ENCODE measurements at regions not wholly inside any gene's neighbourhood (a gene's known extent, or its start where the extent isn't known, plus 50 kb on each side); places are given as distances from the start of the nearest gene placed in this dataset.

GRCh38 chr9:129486756-129487657 is 133.9 kb downstream of the C9orf50 start:
- no peak for DNase-seq

GRCh38 chr9:129485145-129485774 is 135.6 kb downstream of the C9orf50 start:
- no peak for DNase-seq

GRCh38 chr9:129484352-129485000 is 136.4 kb downstream of the C9orf50 start:
- no peak for DNase-seq

GRCh38 chr9:129483415-129484351 is 137.2 kb downstream of the C9orf50 start:
- peak; percentile 95 for DNase-seq

- peak; percentile 98 for DNase-seq
Observed at GRCh38 chr9:129482521-129483414, 138.1 kb downstream of the C9orf50 start.

GRCh38 chr9:129481810-129482511 is 138.9 kb downstream of the C9orf50 start:
- DNase-seq = peak; percentile 74

GRCh38 chr9:129481424-129481809 is 139.5 kb downstream of the C9orf50 start:
- no peak for DNase-seq

- DNase-seq = no peak
Observed at GRCh38 chr9:129480745-129481144, 140.2 kb downstream of the C9orf50 start.

GRCh38 chr9:129480227-129480626 is 140.7 kb downstream of the C9orf50 start:
- DNase-seq = peak; percentile 46

GRCh38 chr9:129479631-129480011 is 141.3 kb downstream of the C9orf50 start:
- no peak for DNase-seq

GRCh38 chr9:129478961-129479630 is 141.8 kb downstream of the C9orf50 start:
- DNase-seq = no peak

GRCh38 chr9:129478461-129478860 is 142.4 kb downstream of the C9orf50 start:
- no peak for DNase-seq

GRCh38 chr9:129476821-129477611 is 143.9 kb downstream of the C9orf50 start:
- no peak for DNase-seq

- DNase-seq = no peak
Observed at GRCh38 chr9:129474740-129475404, 146.0 kb downstream of the C9orf50 start.

- no peak for DNase-seq
Observed at GRCh38 chr9:129473523-129474244, 147.2 kb downstream of the C9orf50 start.

- no peak for DNase-seq
Observed at GRCh38 chr9:129472651-129473102, 148.2 kb downstream of the C9orf50 start.

- no peak for DNase-seq
Observed at GRCh38 chr9:129471201-129472019, 149.5 kb downstream of the C9orf50 start.

All from fibroblast of skin of scalp (primary cell).